ENCODE measurements at regions not wholly inside any gene's neighbourhood (a gene's known extent, or its start where the extent isn't known, plus 50 kb on each side); places are given as distances from the start of the nearest gene placed in this dataset.

DNA sequence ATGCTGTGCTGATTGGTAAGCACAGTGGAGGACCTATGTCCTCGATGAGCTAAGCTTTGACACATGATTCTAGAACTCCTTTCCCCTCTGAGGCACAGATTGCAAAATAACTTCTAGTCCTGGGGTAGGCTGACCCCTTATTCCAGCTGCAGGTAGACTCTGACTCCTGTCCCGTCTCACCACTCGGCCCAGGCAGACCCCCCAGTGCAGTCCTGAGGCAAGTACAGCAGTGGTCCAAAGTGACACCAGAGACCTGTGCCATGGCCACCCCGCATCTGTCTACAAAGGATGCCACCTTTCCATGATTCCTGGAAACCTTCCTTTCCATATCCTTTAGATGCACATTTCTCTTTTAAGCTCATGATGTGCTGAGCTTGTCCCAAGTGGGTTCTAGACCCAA, 482.5 kb downstream of the ZNF536 start (continued):
- TF ChIP-seq, protein P1, sequence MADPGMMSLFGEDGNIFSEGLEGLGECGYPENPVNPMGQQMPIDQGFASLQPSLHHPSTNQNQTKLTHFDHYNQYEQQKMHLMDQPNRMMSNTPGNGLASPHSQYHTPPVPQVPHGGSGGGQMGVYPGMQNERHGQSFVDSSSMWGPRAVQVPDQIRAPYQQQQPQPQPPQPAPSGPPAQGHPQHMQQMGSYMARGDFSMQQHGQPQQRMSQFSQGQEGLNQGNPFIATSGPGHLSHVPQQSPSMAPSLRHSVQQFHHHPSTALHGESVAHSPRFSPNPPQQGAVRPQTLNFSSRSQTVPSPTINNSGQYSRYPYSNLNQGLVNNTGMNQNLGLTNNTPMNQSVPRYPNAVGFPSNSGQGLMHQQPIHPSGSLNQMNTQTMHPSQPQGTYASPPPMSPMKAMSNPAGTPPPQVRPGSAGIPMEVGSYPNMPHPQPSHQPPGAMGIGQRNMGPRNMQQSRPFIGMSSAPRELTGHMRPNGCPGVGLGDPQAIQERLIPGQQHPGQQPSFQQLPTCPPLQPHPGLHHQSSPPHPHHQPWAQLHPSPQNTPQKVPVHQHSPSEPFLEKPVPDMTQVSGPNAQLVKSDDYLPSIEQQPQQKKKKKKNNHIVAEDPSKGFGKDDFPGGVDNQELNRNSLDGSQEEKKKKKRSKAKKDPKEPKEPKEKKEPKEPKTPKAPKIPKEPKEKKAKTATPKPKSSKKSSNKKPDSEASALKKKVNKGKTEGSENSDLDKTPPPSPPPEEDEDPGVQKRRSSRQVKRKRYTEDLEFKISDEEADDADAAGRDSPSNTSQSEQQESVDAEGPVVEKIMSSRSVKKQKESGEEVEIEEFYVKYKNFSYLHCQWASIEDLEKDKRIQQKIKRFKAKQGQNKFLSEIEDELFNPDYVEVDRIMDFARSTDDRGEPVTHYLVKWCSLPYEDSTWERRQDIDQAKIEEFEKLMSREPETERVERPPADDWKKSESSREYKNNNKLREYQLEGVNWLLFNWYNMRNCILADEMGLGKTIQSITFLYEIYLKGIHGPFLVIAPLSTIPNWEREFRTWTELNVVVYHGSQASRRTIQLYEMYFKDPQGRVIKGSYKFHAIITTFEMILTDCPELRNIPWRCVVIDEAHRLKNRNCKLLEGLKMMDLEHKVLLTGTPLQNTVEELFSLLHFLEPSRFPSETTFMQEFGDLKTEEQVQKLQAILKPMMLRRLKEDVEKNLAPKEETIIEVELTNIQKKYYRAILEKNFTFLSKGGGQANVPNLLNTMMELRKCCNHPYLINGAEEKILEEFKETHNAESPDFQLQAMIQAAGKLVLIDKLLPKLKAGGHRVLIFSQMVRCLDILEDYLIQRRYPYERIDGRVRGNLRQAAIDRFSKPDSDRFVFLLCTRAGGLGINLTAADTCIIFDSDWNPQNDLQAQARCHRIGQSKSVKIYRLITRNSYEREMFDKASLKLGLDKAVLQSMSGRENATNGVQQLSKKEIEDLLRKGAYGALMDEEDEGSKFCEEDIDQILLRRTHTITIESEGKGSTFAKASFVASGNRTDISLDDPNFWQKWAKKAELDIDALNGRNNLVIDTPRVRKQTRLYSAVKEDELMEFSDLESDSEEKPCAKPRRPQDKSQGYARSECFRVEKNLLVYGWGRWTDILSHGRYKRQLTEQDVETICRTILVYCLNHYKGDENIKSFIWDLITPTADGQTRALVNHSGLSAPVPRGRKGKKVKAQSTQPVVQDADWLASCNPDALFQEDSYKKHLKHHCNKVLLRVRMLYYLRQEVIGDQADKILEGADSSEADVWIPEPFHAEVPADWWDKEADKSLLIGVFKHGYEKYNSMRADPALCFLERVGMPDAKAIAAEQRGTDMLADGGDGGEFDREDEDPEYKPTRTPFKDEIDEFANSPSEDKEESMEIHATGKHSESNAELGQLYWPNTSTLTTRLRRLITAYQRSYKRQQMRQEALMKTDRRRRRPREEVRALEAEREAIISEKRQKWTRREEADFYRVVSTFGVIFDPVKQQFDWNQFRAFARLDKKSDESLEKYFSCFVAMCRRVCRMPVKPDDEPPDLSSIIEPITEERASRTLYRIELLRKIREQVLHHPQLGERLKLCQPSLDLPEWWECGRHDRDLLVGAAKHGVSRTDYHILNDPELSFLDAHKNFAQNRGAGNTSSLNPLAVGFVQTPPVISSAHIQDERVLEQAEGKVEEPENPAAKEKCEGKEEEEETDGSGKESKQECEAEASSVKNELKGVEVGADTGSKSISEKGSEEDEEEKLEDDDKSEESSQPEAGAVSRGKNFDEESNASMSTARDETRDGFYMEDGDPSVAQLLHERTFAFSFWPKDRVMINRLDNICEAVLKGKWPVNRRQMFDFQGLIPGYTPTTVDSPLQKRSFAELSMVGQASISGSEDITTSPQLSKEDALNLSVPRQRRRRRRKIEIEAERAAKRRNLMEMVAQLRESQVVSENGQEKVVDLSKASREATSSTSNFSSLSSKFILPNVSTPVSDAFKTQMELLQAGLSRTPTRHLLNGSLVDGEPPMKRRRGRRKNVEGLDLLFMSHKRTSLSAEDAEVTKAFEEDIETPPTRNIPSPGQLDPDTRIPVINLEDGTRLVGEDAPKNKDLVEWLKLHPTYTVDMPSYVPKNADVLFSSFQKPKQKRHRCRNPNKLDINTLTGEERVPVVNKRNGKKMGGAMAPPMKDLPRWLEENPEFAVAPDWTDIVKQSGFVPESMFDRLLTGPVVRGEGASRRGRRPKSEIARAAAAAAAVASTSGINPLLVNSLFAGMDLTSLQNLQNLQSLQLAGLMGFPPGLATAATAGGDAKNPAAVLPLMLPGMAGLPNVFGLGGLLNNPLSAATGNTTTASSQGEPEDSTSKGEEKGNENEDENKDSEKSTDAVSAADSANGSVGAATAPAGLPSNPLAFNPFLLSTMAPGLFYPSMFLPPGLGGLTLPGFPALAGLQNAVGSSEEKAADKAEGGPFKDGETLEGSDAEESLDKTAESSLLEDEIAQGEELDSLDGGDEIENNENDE (IDR thresholded peaks at IDR 0.05; ENCODE audit: insufficient replicate concordance, low read length), result no peak
- TF ChIP-seq SIRT6 (IDR thresholded peaks at IDR 0.05; ENCODE audit: low read length), result no peak
- no peak for TF ChIP-seq KDM4A (IDR thresholded peaks at IDR 0.05; ENCODE audit: low read depth, low read length, severe bottlenecking)
- no peak for TF ChIP-seq HDAC2 (IDR thresholded peaks at IDR 0.05; ENCODE audit: borderline replicate concordance in 1 of 2, low read depth in 2 of 2, low read length in 2 of 2)
- no peak for TF ChIP-seq SIX5 (IDR thresholded peaks at IDR 0.05; ENCODE audit: low read depth, low read length)
- TF ChIP-seq POLR2A (IDR thresholded peaks at IDR 0.05; ENCODE audit: control extremely low read depth in 1 of 2, low read depth in 2 of 2, low read length in 2 of 2), result no peak
